Omental fat pad (tissue), 3 donors: ENCODE measurements at regions not wholly inside any gene's neighbourhood (a gene's known extent, or its start where the extent isn't known, plus 50 kb on each side); places are given as distances from the start of the nearest gene placed in this dataset.

Experiments
- ATAC-seq: fragments of 150-250 bp; one replicate; pipeline ENCODE4 v1.9.1; 2016; ENCODE audit warnings: mild to moderate bottlenecking, moderate library complexity; ENCODE audit not compliant: low FRiP score
- DNase-seq: peaks from one replicate; pipeline ENCODE4 v3.0.0-alpha.2; 2019; ENCODE audit warnings: low spot score
- CTCF ChIP-seq, 3 donors: fragments of 450-650 bp; IDR thresholded peaks; one replicate each; pipeline ENCODE4 v1.5.1; 2016 to 2017; ENCODE audit warnings: antibody characterized with exemption in 3 of 3, mild to moderate bottlenecking in 3 of 3, moderate library complexity in 2 of 3

DNA sequence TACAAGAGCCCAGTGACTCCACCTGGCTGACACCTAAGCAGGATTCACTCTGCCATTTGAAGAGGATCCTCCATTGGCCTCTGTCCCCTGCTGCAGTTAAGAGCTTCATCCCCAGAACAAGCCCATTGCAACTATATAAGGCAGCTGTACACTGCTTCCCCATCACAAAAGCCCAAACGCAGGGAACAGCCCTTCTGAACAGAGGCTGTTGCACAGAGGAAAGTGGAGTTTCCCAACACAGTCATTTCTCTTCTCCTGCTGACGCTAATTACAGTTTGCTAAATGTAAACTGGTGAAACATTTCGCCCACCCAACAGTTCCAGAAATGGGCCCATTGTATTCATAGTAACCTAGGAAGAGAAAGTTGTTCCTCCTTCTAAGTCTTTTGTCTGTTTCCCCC is 455.8 kb upstream of the DAB1 start:
- no peak for ATAC-seq
- DNase-seq: no peak
- no peak for TF ChIP-seq CTCF (IDR thresholded peaks at IDR 0.05)

GRCh38 chr1:57874418-57874877 is 450.6 kb upstream of the DAB1 start:
- no peak for DNase-seq
- no peak for TF ChIP-seq CTCF (IDR thresholded peaks at IDR 0.05)
- ATAC-seq: no peak

DNA sequence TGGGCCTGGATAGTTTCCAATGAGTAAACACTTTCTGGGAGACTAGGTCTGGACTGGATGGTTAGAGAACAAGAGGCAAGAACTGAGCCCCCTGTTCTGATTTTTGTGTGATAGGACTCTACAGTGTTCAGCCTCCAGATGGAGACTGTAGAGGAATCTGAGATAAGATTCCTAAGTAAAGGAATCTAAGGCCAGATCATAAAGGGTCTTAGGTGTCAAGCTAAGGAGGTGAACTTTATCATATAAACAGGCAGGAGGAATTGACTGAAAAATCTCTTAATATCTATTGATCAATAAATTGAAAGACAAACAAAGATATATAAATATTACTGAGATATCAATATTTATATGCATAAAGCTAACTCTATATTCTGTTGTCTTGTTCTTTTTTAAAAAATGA is 449.1 kb upstream of the DAB1 start:
- no peak for TF ChIP-seq CTCF (IDR thresholded peaks at IDR 0.05)
- ATAC-seq: no peak
- no peak for DNase-seq

GRCh38 chr1:57868908-57869307 is 445.0 kb upstream of the DAB1 start:
- DNase-seq (no peak), ATAC-seq (no peak)
- TF ChIP-seq CTCF (IDR thresholded peaks at IDR 0.05): no peak

GRCh38 chr1:57868239-57868638 is 444.4 kb upstream of the DAB1 start:
- ATAC-seq (no peak), DNase-seq (no peak)
- TF ChIP-seq CTCF (IDR thresholded peaks at IDR 0.05): no peak

- ATAC-seq (no peak), DNase-seq (no peak)
- no peak for TF ChIP-seq CTCF (IDR thresholded peaks at IDR 0.05)
These were observed 443.1 kb upstream of the DAB1 start for GRCh38 chr1:57866998-57867397.

DNA sequence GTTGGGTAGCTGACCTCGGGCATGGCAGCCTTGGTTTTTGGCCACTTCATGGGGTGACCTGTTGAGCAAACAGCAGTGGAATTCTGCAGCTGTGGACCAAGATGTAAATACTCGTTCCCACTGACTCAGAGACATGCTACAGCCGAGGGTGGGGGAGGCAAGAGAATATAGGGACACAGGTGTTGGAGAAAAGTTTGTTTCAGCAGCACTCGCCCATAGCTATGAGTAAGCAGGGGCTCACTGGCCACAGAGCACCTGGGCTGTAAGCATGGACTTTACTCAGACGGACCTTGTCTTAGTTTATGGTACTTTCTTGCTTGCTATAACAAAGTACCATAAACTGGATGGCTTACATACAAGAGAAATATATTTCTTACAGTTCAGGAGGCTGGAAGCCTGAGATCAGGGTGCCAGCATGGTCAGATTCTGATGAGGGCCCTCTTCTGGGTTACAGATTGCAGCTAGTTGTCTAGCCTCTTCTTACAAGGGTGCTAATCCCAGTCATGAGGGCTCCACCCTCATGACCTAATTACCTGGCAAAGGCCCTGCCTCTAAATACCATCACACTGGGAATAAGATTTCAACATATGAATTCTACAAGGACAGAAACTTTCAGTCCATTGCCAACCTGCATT is 437.2 kb upstream of the DAB1 start:
- no peak for TF ChIP-seq CTCF (IDR thresholded peaks at IDR 0.05)
- DNase-seq: no peak
- no peak for ATAC-seq
